SU-DHL-6 (cell line): ENCODE measurements at regions not wholly inside any gene's neighbourhood (a gene's known extent, or its start where the extent isn't known, plus 50 kb on each side); places are given as distances from the start of the nearest gene placed in this dataset.

ENCODE experiments used
- H2AFZ ChIP-seq: fragments of 200-600 bp; sonication (generic); 2 replicates; pipeline ENCODE4 v1.6.1; 2014; ENCODE audit warnings: low read depth, mild to moderate bottlenecking, moderate library complexity, mixed read lengths, antibody characterized with exemption, low read length; ENCODE audit not compliant: severe bottlenecking
- H3F3A ChIP-seq: fragments of 200-600 bp; shearing (Covaris generic); 2 replicates; pipeline ENCODE4 v1.6.0; 2016; ENCODE audit warnings: antibody characterized with exemption, mild to moderate bottlenecking; ENCODE audit not compliant: insufficient read depth
- H3K27ac ChIP-seq: fragments of 200-600 bp; sonication (generic); 2 replicates; pipeline ENCODE4 v1.5.1; 2016; ENCODE audit warnings: low read depth, mild to moderate bottlenecking, low read length, moderate library complexity, mixed read lengths
- H3K27me3 ChIP-seq: fragments of 200-600 bp; sonication (generic), shearing (Covaris generic); 2 replicates; pipeline ENCODE4 v1.6.0; 2014; ENCODE audit warnings: mild to moderate bottlenecking, low read length
- H3K36me3 ChIP-seq: fragments of 200-600 bp; sonication (generic); 2 replicates; pipeline ENCODE4 v1.6.1; 2014; ENCODE audit warnings: mild to moderate bottlenecking, low read length, mixed read lengths
- H3K4me2 ChIP-seq: fragments of 300-600, 200-600 bp; shearing (Covaris generic), sonication (generic); 2 replicates; pipeline ENCODE4 v1.6.0; 2014; ENCODE audit warnings: low read length, low read depth, mild to moderate bottlenecking; ENCODE audit not compliant: poor library complexity, severe bottlenecking
- H3K4me3 ChIP-seq: fragments of 200-600 bp; sonication (generic); 2 replicates; pipeline ENCODE4 v1.5.1; 2014; ENCODE audit warnings: antibody characterized with exemption, low read length, mild to moderate bottlenecking, mixed read lengths; ENCODE audit not compliant: insufficient read depth, poor library complexity, severe bottlenecking
- H3K79me2 ChIP-seq: fragments of 200-600 bp; sonication (generic); 2 replicates; pipeline ENCODE4 v1.6.1; 2014; ENCODE audit warnings: mild to moderate bottlenecking, low read length, moderate library complexity; ENCODE audit not compliant: insufficient read depth
- H3K9ac ChIP-seq: fragments of 200-600 bp; sonication (generic); 2 replicates; pipeline ENCODE4 v1.7.0; 2014; ENCODE audit warnings: mild to moderate bottlenecking, low read length
- H3K9me2 ChIP-seq: fragments of 200-600 bp; sonication (generic); replicated peaks from 2 replicates; pipeline ENCODE4 v1.6.1; 2014; ENCODE audit warnings: low read length; ENCODE audit not compliant: insufficient read depth
- H3K9me3 ChIP-seq: fragments of 200-600 bp; sonication (generic); 2 replicates; pipeline ENCODE4 v1.6.1; 2014; ENCODE audit warnings: low read length, mixed read lengths; ENCODE audit not compliant: insufficient read depth
- H4K20me1 ChIP-seq: fragments of 200-600 bp; sonication (generic); 2 replicates; pipeline ENCODE4 v1.6.1; 2014; ENCODE audit warnings: low read depth, mild to moderate bottlenecking, antibody characterized with exemption, low read length, moderate library complexity, mixed read lengths
- CTCF ChIP-seq: fragments of 200-600 bp; sonication (generic); IDR thresholded peaks from one replicate; pipeline ENCODE4 v1.5.1; 2017; ENCODE audit warnings: antibody characterized with exemption, mild to moderate bottlenecking, low read length, moderate library complexity; ENCODE audit not compliant: insufficient read depth, poor library complexity, severe bottlenecking
- EZH2phosphoT487 ChIP-seq: fragments of 200-600 bp; sonication (generic), shearing (Covaris generic); conservative IDR thresholded peaks from 2 replicates; pipeline ENCODE4 v1.6.1; 2018; ENCODE audit warnings: mild to moderate bottlenecking, antibody characterized with exemption, low read length, moderate library complexity, mixed read lengths

GRCh38 chr2:9700109-9700495 lies 69.3 kb upstream of the YWHAQ start:
- Histone ChIP-seq H3K9me2 (no peaks in the 10 kb centered on the region), H2AFZ (no peak overlapping the region), H3K9ac (no peak overlapping the region)

GRCh38 chr2:9702604-9703084 lies 71.8 kb upstream of the YWHAQ start:
- Histone ChIP-seq H3K79me2 (no peaks in the 10 kb centered on the region), H3K27me3 (no peaks in the 10 kb centered on the region), H3K36me3 (no peaks in the 10 kb centered on the region), H2AFZ (no peak overlapping the region), H3F3A (no peaks in the 10 kb centered on the region), H3K27ac (no peak overlapping the region), H3K4me2 (no peak overlapping the region), H3K9me3 (no peaks in the 10 kb centered on the region), H3K9me2 (no peaks in the 10 kb centered on the region), H3K9ac (no peak overlapping the region), H4K20me1 (no peaks in the 10 kb centered on the region), H3K4me3 (no peak overlapping the region)
- TF ChIP-seq EZH2phosphoT487 (no peak), CTCF (no peak)

More at GRCh38 chr2:9700109-9700495, 69.3 kb upstream of the YWHAQ start:
- H3K4me3 ChIP-seq, result no peak overlapping the region
- no peaks in the 10 kb centered on the region for H3F3A ChIP-seq
- H3K9me3 ChIP-seq, result no peaks in the 10 kb centered on the region
- H3K4me2 ChIP-seq, result no peak overlapping the region
- H3K27me3 ChIP-seq, result no peaks in the 10 kb centered on the region
- TF ChIP-seq CTCF (no peak), EZH2phosphoT487 (no peak)
- no peaks in the 10 kb centered on the region for H3K36me3 ChIP-seq
- H3K27ac ChIP-seq, result no peak overlapping the region
- H3K79me2 ChIP-seq, result no peaks in the 10 kb centered on the region
- no peaks in the 10 kb centered on the region for H4K20me1 ChIP-seq

- Histone ChIP-seq H3K79me2 (no peaks in the 10 kb centered on the region), H3K9ac (no peak overlapping the region), H3K27ac (no peak overlapping the region), H3K9me3 (no peaks in the 10 kb centered on the region), H3K36me3 (no peaks in the 10 kb centered on the region), H3K27me3 (no peaks in the 10 kb centered on the region), H2AFZ (no peak overlapping the region), H3K4me2 (no peak overlapping the region), H4K20me1 (no peaks in the 10 kb centered on the region), H3K4me3 (no peak overlapping the region), H3K9me2 (no peaks in the 10 kb centered on the region), H3F3A (no peaks in the 10 kb centered on the region)
- TF ChIP-seq CTCF, result no peak
Measured at GRCh38 chr2:9703085-9703678, 72.4 kb upstream of the YWHAQ start.
